ENCODE measurements at regions not wholly inside any gene's neighbourhood (a gene's known extent, or its start where the extent isn't known, plus 50 kb on each side); places are given as distances from the start of the nearest gene placed in this dataset.

DNA sequence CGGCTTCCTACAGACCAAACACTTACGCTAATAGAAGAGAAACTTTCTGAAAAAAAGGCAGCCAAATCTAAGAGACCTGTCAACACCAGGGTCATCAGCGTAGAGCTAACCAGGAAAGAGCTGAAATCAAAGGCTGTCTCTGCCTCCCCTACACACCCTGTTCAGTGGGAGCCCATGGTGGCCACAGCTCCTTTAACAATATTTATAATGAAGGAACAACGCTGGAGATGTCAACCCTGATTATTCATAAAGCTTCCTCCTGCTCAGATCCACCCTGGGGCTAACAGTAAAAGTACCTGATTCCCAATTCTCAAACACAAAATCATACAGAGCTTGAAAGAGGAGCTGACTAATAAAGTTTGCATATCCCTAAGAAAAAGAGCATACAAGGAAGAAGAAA lies 133.7 kb downstream of the ANXA2 start:
- no peak overlapping the region for H3K27ac Mint-ChIP-seq
- no peaks in the 10 kb centered on the region for H3K27me3 ChIP-seq

GRCh38 chr15:60264566-60264965 lies 133.2 kb downstream of the ANXA2 start:
- Mint-ChIP-seq H3K27me3 (ENCODE audit: insufficient read depth, low read depth) (peaks cover 2% of the 10 kb centered on the region), H3K9me3 (no peaks in the 10 kb centered on the region), H3K4me3 (no peak overlapping the region), H3K36me3 (no peaks in the 10 kb centered on the region), H3K4me1 (no peaks in the 10 kb centered on the region), H3K27ac (no peak overlapping the region)
- Histone ChIP-seq H3K4me2 (no peak overlapping the region), H2AFZ (replicated peaks) (no peak overlapping the region), H3K9me3 (ENCODE audit: low read depth) (no peaks in the 10 kb centered on the region), H3F3A (ENCODE audit: low read depth) (no peaks in the 10 kb centered on the region), H3K36me3 (no peaks in the 10 kb centered on the region), H4K20me1 (ENCODE audit: low read depth) (no peaks in the 10 kb centered on the region), H3K4me1 (peaks cover 10% of the 10 kb centered on the region), H3K79me2 (ENCODE audit: low read depth) (no peaks in the 10 kb centered on the region), H3K4me3 (no peak overlapping the region), H3K27ac (no peak overlapping the region), H3K27me3 (no peaks in the 10 kb centered on the region), H3K9ac (no peak overlapping the region)
- TF ChIP-seq EZH2 (IDR thresholded peaks at IDR 0.05) (no peak), CTCF (IDR thresholded peaks at IDR 0.05) (no peak), EZH2phosphoT487 (IDR thresholded peaks at IDR 0.05) (no peak)
- no peak for DNase-seq (ENCODE audit: low spot score)

More for the DNA sequence above, 133.7 kb downstream of the ANXA2 start:
- peaks cover 2% of the 10 kb centered on the region for H3K27me3 Mint-ChIP-seq (ENCODE audit: insufficient read depth, low read depth)
- Histone ChIP-seq H3K4me3 (no peak overlapping the region), H3K9ac (no peak overlapping the region), H3K79me2 (ENCODE audit: low read depth) (no peaks in the 10 kb centered on the region), H3K9me3 (ENCODE audit: low read depth) (no peaks in the 10 kb centered on the region), H3K4me1 (peaks cover 10% of the 10 kb centered on the region), H2AFZ (replicated peaks) (peak overlapping the region; percentile 26), H3K27ac (no peak overlapping the region), H3K36me3 (no peaks in the 10 kb centered on the region), H3F3A (ENCODE audit: low read depth) (no peaks in the 10 kb centered on the region), H3K4me2 (no peak overlapping the region), H4K20me1 (ENCODE audit: low read depth) (no peaks in the 10 kb centered on the region)
- no peak overlapping the region for H3K4me3 Mint-ChIP-seq
- H3K9me3 Mint-ChIP-seq: no peaks in the 10 kb centered on the region
- TF ChIP-seq EZH2 (IDR thresholded peaks at IDR 0.05) (no peak), EZH2phosphoT487 (IDR thresholded peaks at IDR 0.05) (no peak), CTCF (IDR thresholded peaks at IDR 0.05) (no peak)
- H3K36me3 Mint-ChIP-seq: no peaks in the 10 kb centered on the region
- no peak for DNase-seq (ENCODE audit: low spot score)
- H3K4me1 Mint-ChIP-seq: no peaks in the 10 kb centered on the region

GRCh38 chr15:60265057-60265456 lies 132.7 kb downstream of the ANXA2 start:
- H3K27me3 ChIP-seq: no peaks in the 10 kb centered on the region
- DNase-seq (ENCODE audit: low spot score): no peak
- no peak overlapping the region for H3K27ac ChIP-seq
- H2AFZ ChIP-seq (replicated peaks): no peak overlapping the region
- H3K9ac ChIP-seq: no peak overlapping the region
- TF ChIP-seq CTCF (IDR thresholded peaks at IDR 0.05) (no peak), EZH2phosphoT487 (IDR thresholded peaks at IDR 0.05) (no peak), EZH2 (IDR thresholded peaks at IDR 0.05) (no peak)
- no peaks in the 10 kb centered on the region for H3K36me3 ChIP-seq
- H4K20me1 ChIP-seq (ENCODE audit: low read depth): no peaks in the 10 kb centered on the region
- no peak overlapping the region for H3K4me2 ChIP-seq
- H3K4me3 ChIP-seq: no peak overlapping the region
- Mint-ChIP-seq H3K4me3 (no peak overlapping the region), H3K27me3 (ENCODE audit: insufficient read depth, low read depth) (peaks cover 2% of the 10 kb centered on the region), H3K36me3 (no peaks in the 10 kb centered on the region), H3K4me1 (no peaks in the 10 kb centered on the region), H3K27ac (no peak overlapping the region), H3K9me3 (no peaks in the 10 kb centered on the region)
- H3F3A ChIP-seq (ENCODE audit: low read depth): no peaks in the 10 kb centered on the region
- H3K4me1 ChIP-seq: peaks cover 10% of the 10 kb centered on the region
- no peaks in the 10 kb centered on the region for H3K9me3 ChIP-seq (ENCODE audit: low read depth)
- no peaks in the 10 kb centered on the region for H3K79me2 ChIP-seq (ENCODE audit: low read depth)

All from neural progenitor cell (in vitro differentiated cells).